GM23338 (cell line): ENCODE measurements at regions not wholly inside any gene's neighbourhood (a gene's known extent, or its start where the extent isn't known, plus 50 kb on each side); places are given as distances from the start of the nearest gene placed in this dataset.

ENCODE experiments used
- ATAC-seq: fragments of 200-7000 bp; cut with Tn5 transposase; 3 replicates; pipeline ENCODE4 v1.9.1; 2020
- DNase-seq: peaks from one replicate; pipeline ENCODE4 v3.0.0-alpha.2; 2015; ENCODE audit warnings: low spot score
- H2AFZ ChIP-seq: fragments of 200-600 bp; sonication (generic); 2 replicates; pipeline ENCODE4 v1.8.0; 2016; ENCODE audit warnings: antibody characterized with exemption, mild to moderate bottlenecking, moderate library complexity
- H3F3A ChIP-seq: fragments of 200-600 bp; sonication (generic); replicated peaks from 2 replicates; pipeline ENCODE4 v1.8.0; 2017; ENCODE audit warnings: antibody characterized with exemption, mixed run types, low read depth
- H3K27ac ChIP-seq: fragments of 200-600 bp; sonication (generic); 2 replicates; pipeline ENCODE4 v1.6.1; 2016; ENCODE audit warnings: low read depth
- H3K27me3 ChIP-seq: fragments of 200-600 bp; sonication (generic); 2 replicates; pipeline ENCODE4 v1.8.0; 2016; ENCODE audit warnings: mild to moderate bottlenecking, mixed run types, moderate library complexity; ENCODE audit not compliant: insufficient read depth
- H3K36me3 ChIP-seq: fragments of 200-600 bp; sonication (generic); 2 replicates; pipeline ENCODE4 v1.8.0; 2016; ENCODE audit warnings: mild to moderate bottlenecking; ENCODE audit not compliant: insufficient read depth
- H3K4me1 ChIP-seq: fragments of 200-600 bp; sonication (generic); 2 replicates; pipeline ENCODE4 v1.8.0; 2016; ENCODE audit warnings: mild to moderate bottlenecking, moderate library complexity; ENCODE audit not compliant: insufficient read depth
- H3K4me2 ChIP-seq: fragments of 200-600 bp; sonication (generic); 2 replicates; pipeline ENCODE4 v1.7.1; 2017; ENCODE audit warnings: mixed run types
- H3K4me3 ChIP-seq: fragments of 200-600 bp; sonication (generic); 2 replicates; pipeline ENCODE4 v1.6.1; 2016; ENCODE audit warnings: mixed run types
- H3K79me2 ChIP-seq: fragments of 200-600 bp; sonication (generic); replicated peaks from 2 replicates; pipeline ENCODE4 v1.8.0; 2017; ENCODE audit warnings: mild to moderate bottlenecking; ENCODE audit not compliant: insufficient read depth
- H3K9me2 ChIP-seq: fragments of 200-600 bp; sonication (generic); 2 replicates; pipeline ENCODE4 v1.8.0; 2017; ENCODE audit not compliant: insufficient read depth
- H4K20me1 ChIP-seq: fragments of 200-600 bp; sonication (generic); replicated peaks from 2 replicates; pipeline ENCODE4 v1.8.0; 2017; ENCODE audit warnings: mild to moderate bottlenecking; ENCODE audit not compliant: insufficient read depth
- H3K27ac Mint-ChIP-seq: 2 replicates; pipeline ENCODE4 v1.8.0; 2020; ENCODE audit warnings: inconsistent platforms, mild to moderate bottlenecking, moderate library complexity, mixed read lengths
- H3K27me3 Mint-ChIP-seq: 3 replicates; pipeline ENCODE4 v1.8.0; 2022; ENCODE audit warnings: low read depth, mild to moderate bottlenecking, moderate library complexity, mixed read lengths, inconsistent platforms; ENCODE audit not compliant: insufficient read depth, poor library complexity
- H3K36me3 Mint-ChIP-seq: 3 replicates; pipeline ENCODE4 v1.8.0; 2021; ENCODE audit warnings: low read depth, mild to moderate bottlenecking, inconsistent platforms, moderate library complexity, mixed read lengths
- H3K4me1 Mint-ChIP-seq: 3 replicates; pipeline ENCODE4 v1.8.0; 2020; ENCODE audit warnings: mild to moderate bottlenecking, inconsistent platforms, mixed read lengths
- H3K4me3 Mint-ChIP-seq: 3 replicates; pipeline ENCODE4 v1.8.0; 2021; ENCODE audit warnings: moderate library complexity, mild to moderate bottlenecking, inconsistent platforms, mixed read lengths
- H3K9me3 Mint-ChIP-seq: 3 replicates; pipeline ENCODE4 v1.8.0; 2020; ENCODE audit warnings: moderate library complexity, mild to moderate bottlenecking, inconsistent platforms, mixed read lengths
- CREB1 ChIP-seq: fragments of 250-450 bp; sonication (Bioruptor Pico); IDR thresholded peaks from 2 replicates; pipeline ENCODE4 v1.5.0; 2020; ENCODE audit warnings: low read depth, mild to moderate bottlenecking, moderate library complexity
- CTCF ChIP-seq, 2 experiments: fragments of 200-600 bp in 1 of 2; sonication (generic) in 1 of 2; conservative IDR thresholded peaks; 2 replicates each; pipeline versions ENCODE4 v1.5.1 to v1.6.1; 2016 to 2017; ENCODE audit warnings: antibody characterized with exemption in 2 of 2, low read depth in 2 of 2, mild to moderate bottlenecking in 2 of 2, moderate library complexity in 1 of 2
- EZH2 ChIP-seq: fragments of 200-600 bp; sonication (generic); IDR thresholded peaks from one replicate; pipeline ENCODE4 v1.8.0; 2017; ENCODE audit warnings: antibody characterized with exemption, mild to moderate bottlenecking, low read depth; ENCODE audit not compliant: unreplicated experiment
- EZH2phosphoT487 ChIP-seq: fragments of 200-600 bp; sonication (generic); IDR thresholded peaks from one replicate; pipeline ENCODE4 v1.8.1; 2018; ENCODE audit warnings: antibody characterized with exemption; ENCODE audit not compliant: unreplicated experiment
- JUNB ChIP-seq: IDR thresholded peaks from one replicate; pipeline ENCODE4 v1.6.1; 2016; ENCODE audit warnings: antibody characterized with exemption; ENCODE audit not compliant: unreplicated experiment
- NANOG ChIP-seq: IDR thresholded peaks from 2 replicates; pipeline ENCODE4 v1.6.1; 2016; ENCODE audit warnings: antibody characterized with exemption, borderline replicate concordance
- POLR2AphosphoS5 ChIP-seq: IDR thresholded peaks from 2 replicates; pipeline ENCODE4 v1.6.1; 2016; ENCODE audit warnings: antibody characterized with exemption, low read depth
- REST ChIP-seq: IDR thresholded peaks from one replicate; pipeline ENCODE4 v1.6.1; 2018; ENCODE audit warnings: antibody characterized with exemption; ENCODE audit not compliant: unreplicated experiment
- STAT1 ChIP-seq: IDR thresholded peaks from one replicate; pipeline ENCODE4 v1.6.1; 2016; ENCODE audit warnings: antibody characterized with exemption; ENCODE audit not compliant: unreplicated experiment
- ZNF114 ChIP-seq: fragments of 250-450 bp; sonication (Bioruptor Pico); IDR thresholded peaks from 2 replicates; pipeline ENCODE4 v1.5.0; 2020; ENCODE audit warnings: mild to moderate bottlenecking, moderate library complexity
- ZNF331 ChIP-seq: fragments of 250-450 bp; sonication (Bioruptor Pico); IDR thresholded peaks from 2 replicates; pipeline ENCODE4 v1.5.0; 2020; ENCODE audit warnings: low read depth, mild to moderate bottlenecking, moderate library complexity
- ZNF462 ChIP-seq: fragments of 250-450 bp; sonication (Bioruptor Pico); IDR thresholded peaks from 2 replicates; pipeline ENCODE4 v1.5.0; 2020; ENCODE audit warnings: mild to moderate bottlenecking, moderate library complexity
- TF ChIP-seq, protein P1 (sequence below): IDR thresholded peaks from 2 replicates; pipeline ENCODE4 v1.6.1; 2016; ENCODE audit warnings: antibody characterized with exemption

DNA sequence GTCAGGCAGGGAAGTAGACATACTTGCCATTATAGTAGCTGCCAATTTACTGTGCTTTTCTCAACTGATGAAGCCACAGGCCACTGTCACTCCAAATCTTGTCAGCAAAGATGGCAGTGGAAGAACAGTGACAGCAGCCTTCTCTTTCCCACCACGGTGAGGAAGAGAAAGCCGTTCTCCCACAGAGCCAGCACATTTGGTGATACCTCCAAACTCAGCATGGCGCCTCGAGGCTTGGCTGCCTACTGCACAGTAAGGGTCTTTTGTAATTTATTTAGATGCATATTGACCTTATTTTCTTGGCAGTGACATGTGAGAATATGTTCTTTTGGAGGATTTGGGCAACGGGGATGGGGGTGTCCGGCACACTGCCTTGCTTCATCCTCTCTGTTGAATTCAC, 117.2 kb upstream of the CDH20 start:
- H3K79me2 ChIP-seq, result no peaks in the 10 kb centered on the region
- no peak overlapping the region for H3K4me3 ChIP-seq
- H3K4me1 ChIP-seq, result no peaks in the 10 kb centered on the region
- no peaks in the 10 kb centered on the region for H3F3A ChIP-seq
- no peaks in the 10 kb centered on the region for H3K9me3 Mint-ChIP-seq
- H3K9me2 ChIP-seq, result no peaks in the 10 kb centered on the region
- H3K4me1 Mint-ChIP-seq, result peaks cover 8% of the 10 kb centered on the region; the same call in 1 of the 3 replicates
- no peaks in the 10 kb centered on the region for H3K36me3 ChIP-seq
- no peaks in the 10 kb centered on the region for H3K27me3 ChIP-seq
- TF ChIP-seq ZNF114 (CRISPR knock-in tag), result no peak
- no peak for TF ChIP-seq REST
- TF ChIP-seq ZNF462 (CRISPR knock-in tag), result no peak
- TF ChIP-seq CTCF (conservative IDR thresholded peaks at IDR 0.05; ENCODE audit: low read depth in 2 of 2), result no peak
- no peak for TF ChIP-seq POLR2AphosphoS5
- TF ChIP-seq, protein P1, sequence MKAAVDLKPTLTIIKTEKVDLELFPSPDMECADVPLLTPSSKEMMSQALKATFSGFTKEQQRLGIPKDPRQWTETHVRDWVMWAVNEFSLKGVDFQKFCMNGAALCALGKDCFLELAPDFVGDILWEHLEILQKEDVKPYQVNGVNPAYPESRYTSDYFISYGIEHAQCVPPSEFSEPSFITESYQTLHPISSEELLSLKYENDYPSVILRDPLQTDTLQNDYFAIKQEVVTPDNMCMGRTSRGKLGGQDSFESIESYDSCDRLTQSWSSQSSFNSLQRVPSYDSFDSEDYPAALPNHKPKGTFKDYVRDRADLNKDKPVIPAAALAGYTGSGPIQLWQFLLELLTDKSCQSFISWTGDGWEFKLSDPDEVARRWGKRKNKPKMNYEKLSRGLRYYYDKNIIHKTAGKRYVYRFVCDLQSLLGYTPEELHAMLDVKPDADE, result no peak
- no peak for TF ChIP-seq EZH2
- TF ChIP-seq NANOG, result no peak
- no peak for TF ChIP-seq JUNB
- no peak for TF ChIP-seq EZH2phosphoT487
- TF ChIP-seq ZNF331, result no peak
- TF ChIP-seq CREB1 (CRISPR knock-in tag), result no peak
- no peak for TF ChIP-seq STAT1
- DNase-seq (no peak), ATAC-seq (no peak)
- H3K4me3 Mint-ChIP-seq, result no peak overlapping the region
- H3K27ac ChIP-seq, result no peak overlapping the region
- no peak overlapping the region for H2AFZ ChIP-seq
- no peaks in the 10 kb centered on the region for H3K36me3 Mint-ChIP-seq
- H3K27me3 Mint-ChIP-seq, result peaks cover 5% of the 10 kb centered on the region
- no peak overlapping the region for H3K4me2 ChIP-seq
- no peaks in the 10 kb centered on the region for H4K20me1 ChIP-seq
- no peak overlapping the region for H3K27ac Mint-ChIP-seq
